ENCODE measurements at regions not wholly inside any gene's neighbourhood (a gene's known extent, or its start where the extent isn't known, plus 50 kb on each side); places are given as distances from the start of the nearest gene placed in this dataset.

DNA sequence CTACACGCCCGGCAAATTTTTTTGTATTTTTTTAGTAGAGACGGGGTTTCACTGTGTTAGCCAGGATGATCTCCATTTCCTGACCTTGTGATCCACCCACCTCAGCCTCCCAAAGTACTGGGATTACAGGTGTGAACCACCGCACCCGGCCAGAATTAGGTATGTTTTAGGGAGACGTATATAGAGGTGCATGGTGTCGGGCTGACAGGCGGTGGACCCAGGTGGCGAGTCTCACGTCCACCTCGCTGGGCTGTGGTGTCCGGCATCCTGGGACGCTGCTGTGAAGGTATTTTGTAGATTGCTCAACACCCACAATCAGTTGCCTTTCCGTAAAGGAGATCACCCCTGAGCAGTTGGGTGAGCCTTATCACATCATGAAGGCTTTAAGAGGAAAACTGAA is 728.6 kb downstream of the BRD1 start:
- peak overlapping the region; percentile 63 for H3K4me2 ChIP-seq (ENCODE audit: low read length)
- H3K4me3 ChIP-seq (replicated peaks in 1 of 2; ENCODE audit: low read depth in 1 of 2, low read length in 2 of 2), result peak overlapping the region in 1 of 2 experiments; percentile 22; a peak in 1 of 4 replicates
- POLR2A ChIA-PET, result no interaction called here
- intact Hi-C loops (cut with micrococcal nuclease), result no loop called here
- H3K9ac ChIP-seq (ENCODE audit: low read length), result no peak overlapping the region
- no peaks in the 10 kb centered on the region for H3K36me3 ChIP-seq (ENCODE audit: control insufficient read depth in 1 of 2, insufficient read depth in 2 of 2, low read length in 2 of 2)
- H3K27ac ChIP-seq (ENCODE audit: low read depth, low read length), result no peak overlapping the region; the same call in 1 of the 2 replicates
- no peaks in the 10 kb centered on the region for H3K9me3 ChIP-seq (ENCODE audit: control insufficient read depth in 1 of 2, insufficient read depth in 1 of 2, low read depth in 1 of 2, low read length in 2 of 2)
- CTCF ChIA-PET, result no interaction called here
- no peaks in the 10 kb centered on the region for H3K9me2 ChIP-seq (ENCODE audit: insufficient read depth)
- peak overlapping the region; percentile 52 for H2AFZ ChIP-seq (ENCODE audit: low read depth, low read length, poor library complexity, severe bottlenecking)
- DNase-seq (ENCODE audit: low read depth, low spot score) (no peak), ATAC-seq (no peak)
- H3K4me1 ChIP-seq (ENCODE audit: control insufficient read depth in 1 of 2, insufficient read depth in 2 of 2, low read length in 2 of 2), result peaks cover 8 to 13% of the 10 kb centered on the region in 2 experiments
- H3K79me2 ChIP-seq (ENCODE audit: insufficient read depth, low read length), result no peaks in the 10 kb centered on the region
- H4K20me1 ChIP-seq (ENCODE audit: insufficient read depth), result no peaks in the 10 kb centered on the region
- RAD21 ChIA-PET (ENCODE audit: low non-redundant PET in 1 of 2, low total read pairs in 2 of 2, uncharacterized antibody in 2 of 2, unreplicated experiment in 2 of 2), result no interaction called here
- no peak for TF ChIP-seq YY1 (IDR thresholded peaks at IDR 0.05; ENCODE audit: extremely low read depth, insufficient replicate concordance, low read depth, low read length)
- TF ChIP-seq ZFX (IDR thresholded peaks at IDR 0.05), result no peak
- TF ChIP-seq EZH2 (IDR thresholded peaks at IDR 0.05), result no peak
- no peak for TF ChIP-seq FOSL1 (IDR thresholded peaks at IDR 0.05; ENCODE audit: low read depth)
- TF ChIP-seq, protein P1, sequence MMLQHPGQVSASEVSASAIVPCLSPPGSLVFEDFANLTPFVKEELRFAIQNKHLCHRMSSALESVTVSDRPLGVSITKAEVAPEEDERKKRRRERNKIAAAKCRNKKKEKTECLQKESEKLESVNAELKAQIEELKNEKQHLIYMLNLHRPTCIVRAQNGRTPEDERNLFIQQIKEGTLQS (IDR thresholded peaks at IDR 0.05), result no peak
- no peak for TF ChIP-seq POLR2AphosphoS5 (IDR thresholded peaks at IDR 0.05; ENCODE audit: low read depth, low read length)
- TF ChIP-seq, protein P2, sequence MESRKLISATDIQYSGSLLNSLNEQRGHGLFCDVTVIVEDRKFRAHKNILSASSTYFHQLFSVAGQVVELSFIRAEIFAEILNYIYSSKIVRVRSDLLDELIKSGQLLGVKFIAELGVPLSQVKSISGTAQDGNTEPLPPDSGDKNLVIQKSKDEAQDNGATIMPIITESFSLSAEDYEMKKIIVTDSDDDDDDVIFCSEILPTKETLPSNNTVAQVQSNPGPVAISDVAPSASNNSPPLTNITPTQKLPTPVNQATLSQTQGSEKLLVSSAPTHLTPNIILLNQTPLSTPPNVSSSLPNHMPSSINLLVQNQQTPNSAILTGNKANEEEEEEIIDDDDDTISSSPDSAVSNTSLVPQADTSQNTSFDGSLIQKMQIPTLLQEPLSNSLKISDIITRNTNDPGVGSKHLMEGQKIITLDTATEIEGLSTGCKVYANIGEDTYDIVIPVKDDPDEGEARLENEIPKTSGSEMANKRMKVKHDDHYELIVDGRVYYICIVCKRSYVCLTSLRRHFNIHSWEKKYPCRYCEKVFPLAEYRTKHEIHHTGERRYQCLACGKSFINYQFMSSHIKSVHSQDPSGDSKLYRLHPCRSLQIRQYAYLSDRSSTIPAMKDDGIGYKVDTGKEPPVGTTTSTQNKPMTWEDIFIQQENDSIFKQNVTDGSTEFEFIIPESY (IDR thresholded peaks at IDR 0.05; ENCODE audit: extremely low read depth, insufficient replicate concordance, low read length), result no peak
- TF ChIP-seq SRF (IDR thresholded peaks at IDR 0.05; ENCODE audit: low read depth), result no peak
- no peak for TF ChIP-seq JUND (IDR thresholded peaks at IDR 0.05)
- TF ChIP-seq EZH2phosphoT487 (IDR thresholded peaks at IDR 0.05; ENCODE audit: borderline replicate concordance), result no peak
- no peak for TF ChIP-seq TCF7L2 (IDR thresholded peaks at IDR 0.05; ENCODE audit: borderline replicate concordance, extremely low read depth, insufficient read depth, insufficient read length)
- no peak for TF ChIP-seq POLR2A (IDR thresholded peaks at IDR 0.05; ENCODE audit: borderline replicate concordance, extremely low read depth, insufficient read depth, insufficient read length)
- no peak for TF ChIP-seq CEBPB (IDR thresholded peaks at IDR 0.05; ENCODE audit: low read depth)
- TF ChIP-seq RAD21 (IDR thresholded peaks at IDR 0.05; ENCODE audit: low read depth), result no peak
- no peak for TF ChIP-seq CBX3 (IDR thresholded peaks at IDR 0.05; ENCODE audit: low read depth)
- no peak for TF ChIP-seq EGR1 (IDR thresholded peaks at IDR 0.05; ENCODE audit: low read depth)
- no peak for TF ChIP-seq SP1 (IDR thresholded peaks at IDR 0.05; ENCODE audit: low read depth)
- TF ChIP-seq SIN3A (IDR thresholded peaks at IDR 0.05; ENCODE audit: low read depth), result no peak
- no peaks in the 10 kb centered on the region for H3K27me3 ChIP-seq (ENCODE audit: insufficient read depth, low read length)
- BruUV-seq (replicated peaks), result no TSS peak
